ENCODE measurements at regions not wholly inside any gene's neighbourhood (a gene's known extent, or its start where the extent isn't known, plus 50 kb on each side); places are given as distances from the start of the nearest gene placed in this dataset.

GRCh38 chrX:80316526-80316925 lies 103.7 kb upstream of the TENT5D start:
- DNase-seq = no peak

DNA sequence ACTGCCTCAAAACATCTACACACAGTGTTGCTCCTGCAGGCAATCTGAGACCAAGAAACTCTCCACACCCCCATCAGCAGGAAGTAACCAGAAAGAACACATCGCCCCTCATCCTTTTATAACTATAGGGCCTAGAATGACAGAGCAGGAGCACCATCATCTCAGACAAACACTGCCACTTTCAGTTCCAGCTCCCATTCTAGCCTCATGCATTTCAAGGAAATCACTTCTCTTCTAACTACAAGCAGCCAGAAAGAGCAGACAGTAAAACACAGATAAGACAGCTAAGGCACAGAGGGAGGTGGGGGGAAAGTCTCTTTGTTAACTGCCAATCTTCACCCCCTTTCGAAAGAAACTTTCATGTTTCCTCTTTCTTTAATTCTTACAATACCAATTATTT lies 102.6 kb upstream of the TENT5D start:
- no peak for DNase-seq

GRCh38 chrX:80331285-80331684 lies 89.0 kb upstream of the TENT5D start:
- no peak for DNase-seq

- no peak for DNase-seq
These were observed 85.7 kb upstream of the TENT5D start for GRCh38 chrX:80334583-80334982.

DNA sequence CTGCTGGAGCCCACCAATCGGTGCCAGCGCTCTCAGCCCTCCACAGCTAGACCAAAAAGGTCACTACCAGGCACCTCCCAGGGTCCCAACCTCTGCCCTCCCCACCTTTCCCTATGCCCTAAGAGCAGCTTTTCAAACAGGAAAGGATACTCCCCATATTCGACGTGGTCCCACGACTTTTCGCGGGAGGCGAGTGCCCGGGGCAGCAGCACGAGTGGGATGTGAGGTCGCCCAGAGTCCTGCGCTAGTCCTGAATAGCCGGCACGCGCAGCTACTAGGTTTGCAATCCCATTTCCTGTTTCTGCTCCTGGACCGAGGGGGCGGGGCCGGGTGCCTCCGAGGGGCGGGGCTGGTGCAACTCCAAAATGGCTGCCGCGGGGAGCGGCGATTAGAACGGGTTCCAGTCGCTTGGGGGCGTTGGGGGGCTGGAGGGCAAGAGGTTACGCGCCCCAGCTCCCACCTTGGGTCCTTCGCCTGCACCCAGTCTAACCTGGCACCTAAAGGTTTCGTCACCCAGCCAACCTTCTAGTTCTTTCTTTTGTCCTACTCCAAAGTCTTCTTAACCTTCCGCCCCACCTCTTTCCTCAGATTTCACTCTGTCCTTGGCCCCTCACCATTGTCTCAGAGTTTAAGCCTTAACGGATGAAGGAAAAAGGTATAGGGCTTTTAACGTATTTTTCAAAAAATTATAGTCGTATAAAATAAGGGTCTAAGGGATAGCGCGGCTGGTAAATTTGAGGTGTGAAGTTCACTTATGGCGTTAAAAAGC lies 85.0 kb upstream of the TENT5D start:
- DNase-seq = peak; percentile 37

- DNase-seq = peak; percentile 76
These were observed 65.2 kb upstream of the TENT5D start for GRCh38 chrX:80354966-80355465.
